NCI-H2171 (cell line): ENCODE measurements at regions not wholly inside any gene's neighbourhood (a gene's known extent, or its start where the extent isn't known, plus 50 kb on each side); places are given as distances from the start of the nearest gene placed in this dataset.
A peak's percentile ranks its signal among the peaks of the same experiment; 100 is the strongest.
"Not testable (repeated sequence)": the region's sequence is repeated elsewhere in the genome, so short reads cannot be mapped to it uniquely, and the experiment has no call there.

Experiments used
- DNase-seq: peaks from one replicate; lab custom pipeline; 2025; lab: John Stamatoyannopoulos, UW

GRCh38 chr6:145068577-145068976 lies 666.7 kb downstream of the EPM2A start:
- DNase-seq: no peak

- DNase-seq: no peak
Observed at GRCh38 chr6:145069966-145070365, 665.4 kb downstream of the EPM2A start.

- no peak for DNase-seq
Observed at GRCh38 chr6:145070791-145071190, 664.5 kb downstream of the EPM2A start.

- DNase-seq: no peak
Observed at GRCh38 chr6:145071836-145072235, 663.5 kb downstream of the EPM2A start.

GRCh38 chr6:145073811-145074210 lies 661.5 kb downstream of the EPM2A start:
- no peak for DNase-seq

- DNase-seq: no peak
Observed at GRCh38 chr6:145074805-145075204, 660.5 kb downstream of the EPM2A start.

GRCh38 chr6:145075425-145075824 lies 659.9 kb downstream of the EPM2A start:
- DNase-seq: no peak

GRCh38 chr6:145076115-145076841 lies 659.0 kb downstream of the EPM2A start:
- no peak for DNase-seq

- DNase-seq: no peak
Observed at GRCh38 chr6:145077382-145077781, 657.9 kb downstream of the EPM2A start.

- no peak for DNase-seq
Observed at GRCh38 chr6:145080651-145081050, 654.7 kb downstream of the EPM2A start.

- DNase-seq: no peak
Observed at GRCh38 chr6:145081677-145082076, 653.6 kb downstream of the EPM2A start.

- no peak for DNase-seq
Observed at GRCh38 chr6:145082359-145082758, 653.0 kb downstream of the EPM2A start.

- peak; percentile 99 for DNase-seq
Observed at GRCh38 chr6:145086197-145086596, 649.1 kb downstream of the EPM2A start.

- no peak for DNase-seq
Observed at GRCh38 chr6:145087034-145087433, 648.3 kb downstream of the EPM2A start.

GRCh38 chr6:145090801-145091585 lies 644.3 kb downstream of the EPM2A start:
- DNase-seq: no peak

- DNase-seq: no peak
Observed at GRCh38 chr6:145091586-145092142, 643.7 kb downstream of the EPM2A start.

- no peak for DNase-seq
Observed at GRCh38 chr6:145092554-145092953, 642.8 kb downstream of the EPM2A start.

GRCh38 chr6:145093226-145093625 lies 642.1 kb downstream of the EPM2A start:
- no peak for DNase-seq

- no peak for DNase-seq
Observed at GRCh38 chr6:145096846-145097245, 638.5 kb downstream of the EPM2A start.

- not testable (repeated sequence) for DNase-seq
Observed at GRCh38 chr6:145098127-145098526, 637.2 kb downstream of the EPM2A start.

- DNase-seq: no peak
Observed at GRCh38 chr6:145099713-145100112, 635.6 kb downstream of the EPM2A start.

GRCh38 chr6:145110109-145110508 lies 625.2 kb downstream of the EPM2A start:
- no peak for DNase-seq

- not testable (repeated sequence) for DNase-seq
Observed at GRCh38 chr6:145111407-145111806, 623.9 kb downstream of the EPM2A start.
